ENCODE measurements at regions not wholly inside any gene's neighbourhood (a gene's known extent, or its start where the extent isn't known, plus 50 kb on each side); places are given as distances from the start of the nearest gene placed in this dataset.

GRCh38 chr4:1562771-1563170, 121.3 kb downstream of the FAM53A start:
- no peak for DNase-seq (ENCODE audit: low spot score)
- no peak for TF ChIP-seq CTCF (IDR thresholded peaks at IDR 0.05)
- ATAC-seq (ENCODE audit: low FRiP score), result no peak

- DNase-seq (ENCODE audit: low spot score) (no peak), ATAC-seq (ENCODE audit: low FRiP score) (no peak)
- no peak for TF ChIP-seq CTCF (IDR thresholded peaks at IDR 0.05)
Observed at GRCh38 chr4:1562371-1562770, 121.7 kb downstream of the FAM53A start.

GRCh38 chr4:1561286-1561990, 122.7 kb downstream of the FAM53A start:
- DNase-seq (ENCODE audit: low spot score) (no peak), ATAC-seq (ENCODE audit: low FRiP score) (no peak)
- no peak for TF ChIP-seq CTCF (IDR thresholded peaks at IDR 0.05)

GRCh38 chr4:1559896-1560650, 124.0 kb downstream of the FAM53A start:
- DNase-seq (ENCODE audit: low spot score) (no peak), ATAC-seq (ENCODE audit: low FRiP score) (no peak)
- no peak for TF ChIP-seq CTCF (IDR thresholded peaks at IDR 0.05)

DNA sequence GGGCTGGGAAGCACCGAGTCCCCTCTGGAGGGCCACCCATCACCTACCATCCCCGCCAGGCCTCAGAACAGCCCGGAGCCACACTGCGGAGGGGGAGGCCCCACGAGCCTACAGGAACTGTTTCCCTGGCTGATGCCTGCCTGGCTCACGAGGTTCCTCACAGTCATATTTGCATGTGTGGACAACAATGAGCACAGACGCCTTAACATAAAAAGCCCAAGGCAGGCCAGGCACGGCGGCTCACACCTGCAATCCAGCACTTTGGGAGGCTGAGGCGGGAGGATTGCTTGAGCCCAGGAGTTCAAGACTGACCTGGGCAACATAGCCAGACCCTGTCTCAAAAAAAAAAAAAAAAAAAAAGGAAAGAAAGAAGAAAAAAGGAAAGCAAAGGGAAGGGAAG, 125.9 kb downstream of the FAM53A start:
- no peak for DNase-seq (ENCODE audit: low spot score)
- TF ChIP-seq CTCF (IDR thresholded peaks at IDR 0.05), result no peak
- no peak for ATAC-seq (ENCODE audit: low FRiP score)

GRCh38 chr4:1557221-1557597, 126.9 kb downstream of the FAM53A start:
- DNase-seq (ENCODE audit: low spot score), result no peak
- no peak for TF ChIP-seq CTCF (IDR thresholded peaks at IDR 0.05)
- no peak for ATAC-seq (ENCODE audit: low FRiP score)
